Activated CD4-positive, alpha-beta T cell treated with anti-CD3 and anti-CD28 coated beads for 36 hours (primary cell): ENCODE measurements at regions not wholly inside any gene's neighbourhood (a gene's known extent, or its start where the extent isn't known, plus 50 kb on each side); places are given as distances from the start of the nearest gene placed in this dataset.

Experiments used
- ATAC-seq: fragments of 200-7000 bp; cut with Tn5 transposase; one replicate; pipeline ENCODE4 v1.10.0; 2021; ENCODE audit warnings: mild to moderate bottlenecking, moderate library complexity
- CTCF ChIA-PET: fragments of 350-600 bp; sonication (Branson Sonifier 250); formaldehyde crosslinking; loops from one replicate; lab custom pipeline; 2021; ENCODE audit warnings: antibody characterized with exemption; lab: Charles Lee
- POLR2A ChIA-PET: fragments of 350-600 bp; sonication (Branson Sonifier 250); formaldehyde crosslinking; loops from one replicate; lab custom pipeline; 2021; ENCODE audit warnings: antibody characterized with exemption, inconsistent platforms; lab: Charles Lee
- DNase-seq: peaks from one replicate; pipeline ENCODE4 v3.0.0-alpha.2; 2020
- H3K27ac Mint-ChIP-seq: one replicate; pipeline ENCODE4 v1.8.0; 2021; ENCODE audit warnings: mixed read lengths
- H3K27me3 Mint-ChIP-seq: one replicate; pipeline ENCODE4 v1.8.0; 2021; ENCODE audit warnings: mixed read lengths
- H3K36me3 Mint-ChIP-seq: one replicate; pipeline ENCODE4 v1.8.0; 2021; ENCODE audit warnings: low read depth, mixed read lengths
- H3K4me1 Mint-ChIP-seq: one replicate; pipeline ENCODE4 v1.8.0; 2021; ENCODE audit warnings: mixed read lengths
- H3K4me3 Mint-ChIP-seq: one replicate; pipeline ENCODE4 v1.8.0; 2021; ENCODE audit warnings: mild to moderate bottlenecking, moderate library complexity, mixed read lengths
- H3K9me3 Mint-ChIP-seq: one replicate; pipeline ENCODE4 v1.8.0; 2021; ENCODE audit warnings: low read depth, mixed read lengths
- intact Hi-C, 2 experiments: fragments of 100-400 bp; cut with DNase I in 1 of 2; cut with micrococcal nuclease in 1 of 2; formaldehyde crosslinking; loops; one replicate each; pipeline versions ENCODE4 v1.14.2 to v1.15.1; 2022 to 2024; cut with DNase I, micrococcal nuclease

GRCh38 chr11:79592824-79593223, 152.0 kb upstream of the TENM4 start:
- ChIA-PET POLR2A (no interaction called here), CTCF (no interaction called here)
- DNase-seq (no peak), ATAC-seq (no peak)
- Mint-ChIP-seq H3K9me3 (peaks cover 10% of the 10 kb centered on the region), H3K27ac (no peak overlapping the region), H3K4me3 (no peak overlapping the region), H3K27me3 (no peaks in the 10 kb centered on the region), H3K36me3 (no peaks in the 10 kb centered on the region), H3K4me1 (no peaks in the 10 kb centered on the region)
- intact Hi-C loops, result no loop called here

DNA sequence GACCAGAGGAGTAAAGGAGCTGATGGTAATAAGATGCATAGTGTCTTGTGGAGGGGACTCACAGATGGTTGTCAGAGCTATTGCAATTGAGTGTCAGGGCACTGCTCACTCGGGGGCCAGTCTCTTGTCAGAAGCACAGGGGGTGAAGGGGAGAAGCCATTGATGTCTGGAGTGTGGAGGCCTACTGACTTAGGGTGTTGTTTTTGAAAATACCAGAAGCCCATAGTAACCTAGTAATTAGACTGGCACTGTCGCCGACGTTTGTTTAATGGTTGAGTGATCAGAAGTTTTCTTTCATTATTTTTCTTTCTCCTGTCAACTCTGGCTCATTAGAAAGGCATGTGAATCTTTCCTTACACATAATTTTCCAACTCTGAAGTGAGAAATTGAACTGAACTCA, 151.6 kb upstream of the TENM4 start:
- peaks cover 10% of the 10 kb centered on the region for H3K9me3 Mint-ChIP-seq
- ChIA-PET CTCF (no interaction called here), POLR2A (no interaction called here)
- DNase-seq, result no peak
- H3K36me3 Mint-ChIP-seq, result no peaks in the 10 kb centered on the region
- no peak overlapping the region for H3K4me3 Mint-ChIP-seq
- ATAC-seq, result no peak
- no peaks in the 10 kb centered on the region for H3K27me3 Mint-ChIP-seq
- no peak overlapping the region for H3K27ac Mint-ChIP-seq
- intact Hi-C loops, result no loop called here
- no peaks in the 10 kb centered on the region for H3K4me1 Mint-ChIP-seq

DNA sequence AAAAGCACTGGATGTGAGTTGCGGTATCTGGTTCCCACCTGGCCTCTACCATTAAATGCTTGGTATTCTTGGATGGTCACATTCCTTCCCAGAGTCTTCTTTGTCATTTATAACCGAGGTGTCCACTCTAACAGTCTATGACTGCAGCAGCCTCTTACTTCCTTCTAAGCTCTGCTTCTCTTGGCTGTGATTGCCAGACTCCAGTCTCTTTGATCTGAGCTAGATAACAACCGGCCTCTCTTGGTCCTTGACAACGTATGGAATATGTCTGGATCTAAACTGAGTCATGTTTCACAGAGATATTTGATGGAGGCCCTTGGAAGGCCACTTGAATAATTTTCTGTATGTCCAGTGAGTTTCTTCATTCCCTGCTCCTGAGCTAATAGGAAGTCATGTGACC, 141.6 kb upstream of the TENM4 start:
- intact Hi-C loops, result no loop called here
- POLR2A ChIA-PET, result no interaction called here

DNA sequence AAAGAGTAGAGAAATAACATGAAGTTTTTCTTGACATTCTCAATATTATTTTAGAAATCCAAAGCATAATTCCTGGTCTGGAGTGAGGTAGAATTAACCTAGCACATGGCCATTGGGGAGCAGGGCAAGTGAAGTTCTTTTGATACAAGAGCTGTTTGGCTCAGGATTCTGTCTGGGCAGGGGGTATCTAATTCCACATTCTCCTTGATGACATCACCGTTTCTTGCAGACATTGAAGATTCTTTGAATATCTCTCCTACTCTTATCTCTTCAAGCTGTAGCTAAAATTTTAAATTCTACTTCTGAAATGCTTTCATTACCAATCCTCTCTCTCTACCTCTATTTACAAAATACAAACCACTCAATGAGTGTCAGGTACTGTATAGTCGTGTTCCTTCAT, 138.2 kb upstream of the TENM4 start:
- Mint-ChIP-seq H3K27ac (no peak overlapping the region), H3K36me3 (no peaks in the 10 kb centered on the region), H3K9me3 (no peaks in the 10 kb centered on the region), H3K4me1 (no peaks in the 10 kb centered on the region), H3K27me3 (no peaks in the 10 kb centered on the region), H3K4me3 (no peak overlapping the region)
- ATAC-seq (no peak), DNase-seq (no peak)
- intact Hi-C loops, result no loop called here
- ChIA-PET CTCF (no interaction called here), POLR2A (no interaction called here)

More for the DNA sequence above, 141.6 kb upstream of the TENM4 start:
- ATAC-seq (no peak), DNase-seq (no peak)
- CTCF ChIA-PET, result no interaction called here
- Mint-ChIP-seq H3K27me3 (no peaks in the 10 kb centered on the region), H3K27ac (no peak overlapping the region), H3K4me3 (no peak overlapping the region), H3K4me1 (no peaks in the 10 kb centered on the region), H3K9me3 (peaks cover 2% of the 10 kb centered on the region), H3K36me3 (no peaks in the 10 kb centered on the region)

DNA sequence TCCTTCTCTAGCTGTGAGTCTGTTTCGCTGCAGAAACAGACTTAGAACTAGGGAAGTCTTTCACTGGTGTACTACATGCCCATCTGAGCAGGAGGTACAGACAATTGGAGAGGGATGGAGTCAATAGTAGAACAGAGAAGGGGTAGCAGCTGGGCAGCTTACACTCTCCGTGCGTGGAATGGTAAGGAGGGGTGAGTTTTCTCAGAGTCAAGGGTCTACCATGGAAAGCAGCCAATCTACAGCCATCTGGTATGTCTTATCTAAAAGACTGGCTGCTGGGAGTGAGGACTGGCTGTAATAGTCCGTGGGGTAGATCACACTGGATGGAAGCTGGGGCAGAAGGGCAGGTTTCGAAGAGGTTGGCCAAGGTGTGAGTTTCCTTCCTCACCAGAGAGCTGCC, 137.3 kb upstream of the TENM4 start:
- CTCF ChIA-PET, result no interaction called here
- ATAC-seq (no peak), DNase-seq (no peak)
- POLR2A ChIA-PET, result no interaction called here
- Mint-ChIP-seq H3K27me3 (no peaks in the 10 kb centered on the region), H3K27ac (no peak overlapping the region), H3K36me3 (no peaks in the 10 kb centered on the region), H3K4me1 (no peaks in the 10 kb centered on the region), H3K9me3 (no peaks in the 10 kb centered on the region), H3K4me3 (no peak overlapping the region)
- intact Hi-C loops, result no loop called here

DNA sequence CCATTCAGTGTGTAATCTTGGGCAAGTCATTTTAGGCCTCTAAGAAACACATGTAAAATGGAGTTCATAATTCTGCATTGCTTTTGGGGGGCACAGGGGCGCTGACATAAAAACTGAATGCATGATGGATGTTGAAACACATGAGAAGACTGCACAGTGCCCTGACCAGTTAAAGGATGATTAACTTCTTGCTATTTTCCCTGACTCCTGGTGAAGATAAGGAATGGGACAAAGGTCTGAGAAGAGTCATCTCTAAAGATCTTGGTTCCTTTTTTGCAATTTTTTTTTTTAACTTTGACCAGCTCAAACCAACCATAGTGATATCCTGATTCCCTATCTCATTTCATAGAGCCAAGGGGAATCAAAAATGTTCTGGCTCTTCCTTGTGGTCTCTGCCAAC, 134.9 kb upstream of the TENM4 start:
- ChIA-PET CTCF (no interaction called here), POLR2A (no interaction called here)
- H3K36me3 Mint-ChIP-seq, result no peaks in the 10 kb centered on the region
- ATAC-seq (no peak), DNase-seq (no peak)
- no peaks in the 10 kb centered on the region for H3K27me3 Mint-ChIP-seq
- no peaks in the 10 kb centered on the region for H3K9me3 Mint-ChIP-seq
- no peaks in the 10 kb centered on the region for H3K4me1 Mint-ChIP-seq
- intact Hi-C loops, result no loop called here
- H3K4me3 Mint-ChIP-seq, result no peak overlapping the region
- no peak overlapping the region for H3K27ac Mint-ChIP-seq

DNA sequence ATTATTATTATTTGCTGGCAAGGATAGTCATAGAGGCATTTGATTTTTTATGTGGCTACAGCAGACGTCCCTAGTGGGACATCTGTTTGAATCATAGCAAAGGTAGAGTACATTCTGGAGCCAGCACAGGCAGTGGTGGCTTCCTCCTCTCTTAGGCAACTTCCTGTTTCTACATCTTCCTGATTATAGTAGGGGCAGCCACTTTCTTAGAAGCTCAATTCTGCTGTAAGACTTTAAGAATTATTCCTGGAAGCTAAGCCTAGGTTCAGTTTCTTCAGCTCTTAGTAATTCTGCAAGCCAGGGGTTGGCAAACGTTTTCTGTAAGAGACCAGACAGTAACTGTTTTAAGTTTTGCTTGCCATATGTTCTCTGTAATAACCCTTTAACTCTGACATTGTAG, 129.3 kb upstream of the TENM4 start:
- POLR2A ChIA-PET, result no interaction called here
- CTCF ChIA-PET, result no interaction called here
- Mint-ChIP-seq H3K36me3 (no peaks in the 10 kb centered on the region), H3K4me1 (no peaks in the 10 kb centered on the region), H3K27me3 (no peaks in the 10 kb centered on the region), H3K9me3 (peaks cover 7% of the 10 kb centered on the region), H3K27ac (no peak overlapping the region), H3K4me3 (no peak overlapping the region)
- intact Hi-C loops, result no loop called here
- DNase-seq (no peak), ATAC-seq (no peak)

DNA sequence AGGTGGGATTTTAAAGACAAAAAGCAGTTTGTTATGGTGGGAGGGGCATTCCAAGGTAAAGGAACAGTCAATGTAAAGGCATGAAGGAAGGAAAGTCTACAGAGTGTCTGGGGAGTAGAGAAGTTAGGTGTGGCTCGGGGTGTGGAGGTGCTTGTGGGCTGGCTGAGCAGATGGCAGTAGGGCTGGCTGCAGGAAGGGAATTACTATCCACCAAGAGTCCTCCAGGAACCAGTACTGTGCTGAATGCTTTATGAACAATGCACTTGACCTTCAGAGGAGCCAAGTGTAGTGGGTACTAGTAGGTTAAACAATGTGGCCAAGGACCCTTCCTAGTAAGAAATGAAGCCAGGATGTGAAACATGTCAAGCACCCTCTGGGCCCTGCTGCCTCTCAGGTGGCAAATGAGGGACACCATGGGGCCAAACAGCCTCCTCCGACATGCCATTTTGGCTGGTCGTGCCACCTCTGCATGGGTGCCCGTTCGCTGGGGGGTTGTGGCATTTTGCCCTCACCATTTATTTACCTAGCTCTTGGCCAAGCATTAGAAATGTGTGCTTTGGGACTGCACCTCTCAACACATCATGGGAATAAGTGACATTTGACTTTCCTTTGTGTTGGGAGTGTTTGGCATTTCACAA, 123.6 kb upstream of the TENM4 start:
- H3K9me3 Mint-ChIP-seq, result peaks cover 2% of the 10 kb centered on the region
- DNase-seq (no peak), ATAC-seq (no peak)
- H3K4me1 Mint-ChIP-seq, result no peaks in the 10 kb centered on the region
- POLR2A ChIA-PET, result no interaction called here
- no peak overlapping the region for H3K4me3 Mint-ChIP-seq
- no peak overlapping the region for H3K27ac Mint-ChIP-seq
- no peaks in the 10 kb centered on the region for H3K27me3 Mint-ChIP-seq
- intact Hi-C loops, result no loop called here
- no peaks in the 10 kb centered on the region for H3K36me3 Mint-ChIP-seq
- CTCF ChIA-PET, result no interaction called here

- intact Hi-C loops, result no loop called here
- Mint-ChIP-seq H3K4me3 (no peak overlapping the region), H3K9me3 (no peaks in the 10 kb centered on the region), H3K36me3 (no peaks in the 10 kb centered on the region), H3K4me1 (no peaks in the 10 kb centered on the region), H3K27me3 (no peaks in the 10 kb centered on the region), H3K27ac (no peak overlapping the region)
- ATAC-seq (no peak), DNase-seq (no peak)
- CTCF ChIA-PET, result no interaction called here
- POLR2A ChIA-PET, result no interaction called here
These were observed 120.7 kb upstream of the TENM4 start for GRCh38 chr11:79561496-79561895.

- Mint-ChIP-seq H3K9me3 (no peaks in the 10 kb centered on the region), H3K27ac (no peak overlapping the region), H3K4me3 (no peak overlapping the region), H3K4me1 (no peaks in the 10 kb centered on the region), H3K36me3 (no peaks in the 10 kb centered on the region), H3K27me3 (no peaks in the 10 kb centered on the region)
- ATAC-seq (no peak), DNase-seq (no peak)
- ChIA-PET CTCF (no interaction called here), POLR2A (no interaction called here)
- intact Hi-C loops, result no loop called here
These were observed 110.0 kb upstream of the TENM4 start for GRCh38 chr11:79550809-79551208.

- no peak for ATAC-seq
- CTCF ChIA-PET, result no interaction called here
- Mint-ChIP-seq H3K4me3 (no peak overlapping the region), H3K4me1 (no peaks in the 10 kb centered on the region), H3K27ac (no peak overlapping the region), H3K36me3 (no peaks in the 10 kb centered on the region), H3K27me3 (peaks cover 2% of the 10 kb centered on the region), H3K9me3 (no peaks in the 10 kb centered on the region)
- intact Hi-C loops, result no loop called here
- DNase-seq, result no peak
- POLR2A ChIA-PET, result no interaction called here
These were observed 106.4 kb upstream of the TENM4 start for GRCh38 chr11:79547256-79547655.

DNA sequence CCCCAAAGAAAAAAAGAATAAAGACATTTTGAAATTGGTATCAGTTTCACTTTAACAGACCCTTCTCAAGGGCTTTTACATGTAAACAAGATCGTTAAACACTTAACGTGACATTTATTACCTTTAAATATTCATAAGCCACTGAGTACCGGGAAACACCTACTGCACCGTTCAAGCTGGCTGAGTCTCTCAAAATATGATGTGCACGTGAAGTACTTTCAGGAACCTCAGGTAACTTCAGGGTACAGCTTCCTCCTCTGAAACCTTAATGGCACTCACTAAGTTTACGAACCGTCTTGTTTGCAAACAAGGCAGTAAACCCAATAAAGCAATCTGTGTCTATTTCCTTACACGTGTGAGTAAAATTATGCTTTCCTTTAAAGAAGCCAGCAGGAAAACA, 105.5 kb upstream of the TENM4 start:
- ChIA-PET POLR2A (no interaction called here), CTCF (no interaction called here)
- H3K4me3 Mint-ChIP-seq, result no peak overlapping the region
- no peak for DNase-seq
- no peaks in the 10 kb centered on the region for H3K4me1 Mint-ChIP-seq
- no peak overlapping the region for H3K27ac Mint-ChIP-seq
- H3K36me3 Mint-ChIP-seq, result no peaks in the 10 kb centered on the region
- peaks cover 2% of the 10 kb centered on the region for H3K27me3 Mint-ChIP-seq
- no peaks in the 10 kb centered on the region for H3K9me3 Mint-ChIP-seq
- ATAC-seq, result no peak
- intact Hi-C loops, result no loop called here

- H3K4me1 Mint-ChIP-seq, result no peaks in the 10 kb centered on the region
- intact Hi-C loops, result no loop called here
- no peak for DNase-seq
- no peaks in the 10 kb centered on the region for H3K36me3 Mint-ChIP-seq
- H3K9me3 Mint-ChIP-seq, result no peaks in the 10 kb centered on the region
- H3K27me3 Mint-ChIP-seq, result peaks cover 2% of the 10 kb centered on the region
- no peak for ATAC-seq
- no peak overlapping the region for H3K27ac Mint-ChIP-seq
- no peak overlapping the region for H3K4me3 Mint-ChIP-seq
- ChIA-PET POLR2A (no interaction called here), CTCF (no interaction called here)
These were observed 103.5 kb upstream of the TENM4 start for GRCh38 chr11:79544361-79544760.
